Right lobe of liver (tissue), 6 donors: ENCODE measurements at regions not wholly inside any gene's neighbourhood (a gene's known extent, or its start where the extent isn't known, plus 50 kb on each side); places are given as distances from the start of the nearest gene placed in this dataset.

Source experiments
- ATAC-seq, 4 donors: fragments of 200-7000 bp; cut with Tn5 transposase; one replicate each; pipeline ENCODE4 v1.9.1; 2020; ENCODE audit warnings: mild to moderate bottlenecking in 4 of 4, moderate library complexity in 4 of 4
- DNase-seq, 3 donors: peaks; one replicate each; pipeline ENCODE4 v3.0.0-alpha.2; 2020
- H3K27ac ChIP-seq, 3 donors: fragments of 200-600 bp; one replicate each; pipeline ENCODE4 v1.8.0; 2022
- H3K27me3 ChIP-seq, 2 donors: fragments of 200-600 bp; one replicate each; pipeline ENCODE4 v1.8.0; 2022
- H3K36me3 ChIP-seq, 4 donors: fragments of 200-600 bp; sonication (generic) in 1 of 4; one replicate each; pipeline versions ENCODE4 v1.5.1 to v1.8.0; 2017 to 2022; ENCODE audit warnings: control low read depth in 1 of 4
- H3K4me1 ChIP-seq, 4 donors: fragments of 200-600 bp; sonication (generic) in 1 of 4; one replicate each; pipeline versions ENCODE4 v1.5.1 to v1.8.0; 2017 to 2022; ENCODE audit warnings: control low read depth in 1 of 4
- H3K4me3 ChIP-seq, 3 donors: fragments of 200-600 bp; one replicate each; pipeline ENCODE4 v1.8.0; 2022
- H3K9me3 ChIP-seq, 4 donors: fragments of 200-600 bp; sonication (generic) in 1 of 4; one replicate each; pipeline versions ENCODE4 v1.5.1 to v1.8.0; 2017 to 2022; ENCODE audit warnings: control low read depth in 1 of 4
- CTCF ChIP-seq, 4 donors: fragments of 200-600 bp in 3 of 4; fragments of 450-650 bp in 1 of 4; IDR thresholded peaks; one replicate each; pipeline versions ENCODE4 v1.5.1 to v1.8.0; 2016 to 2022; ENCODE audit warnings: antibody characterized with exemption in 4 of 4, mild to moderate bottlenecking in 2 of 4
- POLR2A ChIP-seq: fragments of 450-650 bp; IDR thresholded peaks from one replicate; pipeline ENCODE4 v1.6.1; 2017; ENCODE audit warnings: antibody characterized with exemption, mild to moderate bottlenecking
- WGBS: methylation state at CpG from one replicate; pipeline ENCODE4 v1.1.6; 2018; ENCODE audit warnings: low coverage, low lambda C conversion rate; ENCODE audit not compliant: insufficient coverage; ENCODE audit errors: missing lambda C conversion rate; 5-methylcytosine and 5-hydroxymethylcytosine counted together
- intact Hi-C, 2 donors: fragments of 100-400 bp; cut with DNase I; formaldehyde crosslinking; loops; one replicate each; pipeline versions ENCODE4 v1.11.2 to v1.14.1; 2022
- donor health status: DM: no; HTN: yes; CAD: no.
- donor health status: DM: no; HTN: no; CAD: no.
- donor health status: DM: no; HTN: no; CAD: no.
- donor health status: DM: no; HTN: yes; CAD: no.
- donor health status: DM: no; HTN: yes; CAD: no.

- Histone ChIP-seq H3K27ac (no peak overlapping the region), H3K4me1 (no peaks in the 10 kb centered on the region), H3K9me3 (no peaks in the 10 kb centered on the region), H3K36me3 (no peaks in the 10 kb centered on the region), H3K27me3 (no peaks in the 10 kb centered on the region), H3K4me3 (no peak overlapping the region)
- intact Hi-C loops, result no loop called here
- 25% methylated on average over 2 of the region's 2 CpGs for WGBS
- ATAC-seq (no peak), DNase-seq (no peak)
- no peak for TF ChIP-seq CTCF (IDR thresholded peaks at IDR 0.05)
- TF ChIP-seq POLR2A, result no peak
Observed at GRCh38 chr3:70635301-70635700, 322.9 kb upstream of the MDFIC2 start.

GRCh38 chr3:70631716-70632307, 319.4 kb upstream of the MDFIC2 start:
- no peak overlapping the region for H3K27ac ChIP-seq
- DNase-seq (no peak), ATAC-seq (no peak)
- TF ChIP-seq POLR2A (no peak), CTCF (IDR thresholded peaks at IDR 0.05) (no peak)
- no peaks in the 10 kb centered on the region for H3K4me1 ChIP-seq
- no peaks in the 10 kb centered on the region for H3K27me3 ChIP-seq
- no peaks in the 10 kb centered on the region for H3K9me3 ChIP-seq
- 46% methylated on average over 4 of the region's 4 CpGs for WGBS
- intact Hi-C loops, result no loop called here
- H3K36me3 ChIP-seq, result no peaks in the 10 kb centered on the region
- H3K4me3 ChIP-seq, result no peak overlapping the region

GRCh38 chr3:70621451-70621850, 309.0 kb upstream of the MDFIC2 start:
- ATAC-seq, result no peak
- Histone ChIP-seq H3K27me3 (no peaks in the 10 kb centered on the region), H3K4me3 (no peak overlapping the region), H3K9me3 (no peaks in the 10 kb centered on the region), H3K4me1 (no peaks in the 10 kb centered on the region), H3K36me3 (no peaks in the 10 kb centered on the region), H3K27ac (no peak overlapping the region)
- intact Hi-C loops, result no loop called here
- DNase-seq, result no peak
- TF ChIP-seq POLR2A (no peak), CTCF (IDR thresholded peaks at IDR 0.05) (no peak)
- 54% methylated on average over 1 of the region's 1 CpG for WGBS

GRCh38 chr3:70620956-70621355, 308.5 kb upstream of the MDFIC2 start:
- intact Hi-C loops, result no loop called here
- no peak overlapping the region for H3K27ac ChIP-seq
- no peaks in the 10 kb centered on the region for H3K4me1 ChIP-seq
- WGBS, result 29% methylated on average over 2 of the region's 2 CpGs
- H3K36me3 ChIP-seq, result no peaks in the 10 kb centered on the region
- ATAC-seq, result no peak
- H3K9me3 ChIP-seq, result no peaks in the 10 kb centered on the region
- no peaks in the 10 kb centered on the region for H3K27me3 ChIP-seq
- no peak overlapping the region for H3K4me3 ChIP-seq
- no peak for DNase-seq
- TF ChIP-seq CTCF (IDR thresholded peaks at IDR 0.05), result no peak
- no peak for TF ChIP-seq POLR2A

GRCh38 chr3:70620367-70620766, 307.9 kb upstream of the MDFIC2 start:
- no peak overlapping the region for H3K4me3 ChIP-seq
- H3K36me3 ChIP-seq, result no peaks in the 10 kb centered on the region
- TF ChIP-seq POLR2A (no peak), CTCF (IDR thresholded peaks at IDR 0.05) (no peak)
- H3K4me1 ChIP-seq, result no peaks in the 10 kb centered on the region
- 40% methylated on average over 2 of the region's 2 CpGs for WGBS
- no peaks in the 10 kb centered on the region for H3K9me3 ChIP-seq
- no peak for DNase-seq
- no peak overlapping the region for H3K27ac ChIP-seq
- H3K27me3 ChIP-seq, result no peaks in the 10 kb centered on the region
- intact Hi-C loops, result no loop called here
- ATAC-seq, result no peak
